ENCODE measurements at regions not wholly inside any gene's neighbourhood (a gene's known extent, or its start where the extent isn't known, plus 50 kb on each side); places are given as distances from the start of the nearest gene placed in this dataset.

DNA sequence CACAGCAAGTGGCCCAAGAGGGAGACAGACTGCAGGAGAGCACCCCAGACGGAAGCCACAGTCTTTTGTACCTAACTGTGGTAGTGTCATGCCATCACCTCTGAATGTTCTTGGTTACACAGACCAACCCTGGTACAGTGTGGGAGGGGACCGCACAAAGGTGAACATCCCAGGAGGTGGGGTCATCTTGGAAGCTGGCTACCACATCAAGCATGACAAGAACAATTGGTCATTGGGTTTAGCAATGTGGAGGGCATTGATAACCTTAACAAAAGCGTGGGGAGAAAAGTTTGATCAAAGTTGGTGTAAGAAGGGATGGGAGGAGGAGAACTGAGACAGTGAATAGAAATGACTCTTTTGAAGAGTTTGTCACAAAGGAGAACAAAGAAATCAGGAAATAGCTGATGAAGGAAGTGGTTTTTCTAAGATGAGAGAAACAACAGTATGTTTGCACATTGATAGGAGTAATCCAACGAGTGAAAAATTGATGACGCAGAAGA, 87.1 kb upstream of the CACNA1E start:
- H3K4me1 ChIP-seq (ENCODE audit: control insufficient read depth, insufficient read depth, low read length): no peaks in the 10 kb centered on the region
- H3K27me3 ChIP-seq (replicated peaks; ENCODE audit: control insufficient read depth, insufficient read depth, low read length): peaks cover 21% of the 10 kb centered on the region
- no peaks in the 10 kb centered on the region for H3K9me3 ChIP-seq (ENCODE audit: control insufficient read depth, low read length)
- DNase-seq (ENCODE audit: low read depth): no peak
- H3K4me3 ChIP-seq (ENCODE audit: low read length): no peak overlapping the region
- no peak overlapping the region for H3K9ac ChIP-seq (ENCODE audit: low read length)
- H3K36me3 ChIP-seq (ENCODE audit: control insufficient read depth, insufficient read depth, low read length, severe bottlenecking): no peaks in the 10 kb centered on the region

DNA sequence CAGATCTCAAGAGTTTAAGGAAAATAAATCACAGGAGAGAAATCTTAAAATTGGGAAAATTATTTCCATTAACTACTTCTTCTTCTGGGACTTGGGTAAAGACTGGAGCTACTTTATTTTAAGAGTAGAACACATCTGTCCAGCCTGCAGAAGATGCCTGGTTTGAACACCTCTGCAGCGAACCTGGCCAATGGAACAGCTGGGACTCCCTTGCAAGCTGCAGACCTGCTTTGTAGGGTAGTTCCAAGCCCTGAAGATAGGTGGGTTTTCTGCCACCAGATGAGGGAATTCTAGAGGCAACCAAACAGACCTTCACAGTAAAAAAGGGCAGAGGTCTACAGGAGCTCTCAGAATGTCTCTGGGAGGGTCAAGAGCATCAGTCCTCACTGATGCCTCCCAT, 86.5 kb upstream of the CACNA1E start:
- Histone ChIP-seq H3K9me3 (ENCODE audit: control insufficient read depth, low read length) (no peaks in the 10 kb centered on the region), H3K9ac (ENCODE audit: low read length) (no peak overlapping the region), H3K4me1 (ENCODE audit: control insufficient read depth, insufficient read depth, low read length) (no peaks in the 10 kb centered on the region), H3K4me3 (ENCODE audit: low read length) (no peak overlapping the region), H3K36me3 (ENCODE audit: control insufficient read depth, insufficient read depth, low read length, severe bottlenecking) (no peaks in the 10 kb centered on the region), H3K27me3 (replicated peaks; ENCODE audit: control insufficient read depth, insufficient read depth, low read length) (peaks cover 20% of the 10 kb centered on the region)
- DNase-seq (ENCODE audit: low read depth): no peak

DNA sequence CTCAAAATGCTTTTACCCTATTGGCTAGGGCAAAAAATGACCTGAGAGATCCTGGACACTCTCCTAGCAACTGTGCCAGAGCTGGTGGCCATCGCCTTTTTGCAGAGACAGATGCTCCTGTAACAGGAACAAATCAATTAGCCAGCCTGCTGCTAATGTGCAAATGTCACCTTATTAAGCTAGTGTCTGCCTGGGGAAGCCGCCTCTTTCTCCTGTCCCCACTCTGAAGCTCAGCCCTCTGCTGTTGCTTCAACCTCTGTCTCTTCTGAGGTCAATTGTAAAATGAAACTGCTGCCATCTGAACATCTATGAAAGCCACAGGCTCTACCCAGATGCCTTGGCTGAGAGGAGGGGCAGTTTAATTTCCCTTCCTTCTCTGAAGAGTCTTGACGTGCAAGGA, 85.5 kb upstream of the CACNA1E start:
- Histone ChIP-seq H3K4me3 (ENCODE audit: low read length) (no peak overlapping the region), H3K36me3 (ENCODE audit: control insufficient read depth, insufficient read depth, low read length, severe bottlenecking) (no peaks in the 10 kb centered on the region), H3K4me1 (ENCODE audit: control insufficient read depth, insufficient read depth, low read length) (no peaks in the 10 kb centered on the region), H3K9ac (ENCODE audit: low read length) (no peak overlapping the region), H3K27me3 (replicated peaks; ENCODE audit: control insufficient read depth, insufficient read depth, low read length) (peaks cover 21% of the 10 kb centered on the region), H3K9me3 (ENCODE audit: control insufficient read depth, low read length) (no peaks in the 10 kb centered on the region)
- no peak for DNase-seq (ENCODE audit: low read depth)

DNA sequence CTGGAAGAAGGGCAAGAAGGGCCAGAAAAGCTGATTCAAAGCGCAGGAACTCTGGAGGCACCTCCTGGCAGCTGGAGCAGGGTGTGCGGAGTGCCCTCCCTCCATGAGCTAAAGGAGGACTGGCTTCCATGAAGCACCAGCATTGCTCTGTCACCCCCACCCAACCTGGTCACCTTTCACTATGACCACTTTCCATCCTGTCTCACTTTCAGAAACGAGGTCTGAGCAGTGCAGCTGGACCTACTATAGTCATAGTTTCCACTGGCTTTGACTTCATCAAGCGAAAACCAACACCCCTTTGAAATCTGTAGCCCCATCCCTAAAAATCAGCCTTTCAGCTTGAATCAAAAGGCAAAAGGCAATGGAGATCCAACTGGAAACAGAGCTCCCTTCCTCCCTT, 84.8 kb upstream of the CACNA1E start:
- H3K9ac ChIP-seq (ENCODE audit: low read length): no peak overlapping the region
- no peak for DNase-seq (ENCODE audit: low read depth)

DNA sequence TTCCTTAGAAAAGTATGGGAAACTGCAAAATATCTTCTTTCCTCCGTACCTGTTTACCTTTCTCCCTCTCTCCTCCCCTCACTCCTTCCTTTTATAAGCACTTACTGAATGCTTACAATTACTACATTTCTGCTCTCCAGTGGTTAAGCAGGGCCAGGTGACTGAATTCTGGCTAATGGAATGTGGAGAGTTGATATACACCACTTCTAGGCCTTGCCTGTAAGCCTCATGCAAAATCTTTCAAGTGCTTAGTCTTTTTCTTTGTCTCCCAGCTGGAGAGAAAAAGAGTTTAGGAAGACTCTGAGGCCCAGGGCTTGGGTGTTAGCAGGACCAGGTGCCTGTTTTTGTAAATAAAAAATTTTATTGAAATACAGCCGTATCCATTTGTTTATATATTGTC, 77.7 kb upstream of the CACNA1E start:
- no peak overlapping the region for H3K4me3 ChIP-seq (ENCODE audit: low read length)
- no peaks in the 10 kb centered on the region for H3K36me3 ChIP-seq (ENCODE audit: control insufficient read depth, insufficient read depth, low read length, severe bottlenecking)
- H3K9ac ChIP-seq (ENCODE audit: low read length): no peak overlapping the region
- no peaks in the 10 kb centered on the region for H3K4me1 ChIP-seq (ENCODE audit: control insufficient read depth, insufficient read depth, low read length)
- peaks cover 11% of the 10 kb centered on the region for H3K27me3 ChIP-seq (replicated peaks; ENCODE audit: control insufficient read depth, insufficient read depth, low read length)
- no peaks in the 10 kb centered on the region for H3K9me3 ChIP-seq (ENCODE audit: control insufficient read depth, low read length)
- DNase-seq (ENCODE audit: low read depth): no peak

More for the DNA sequence above, 84.8 kb upstream of the CACNA1E start:
- Histone ChIP-seq H3K9me3 (ENCODE audit: control insufficient read depth, low read length) (no peaks in the 10 kb centered on the region), H3K4me1 (ENCODE audit: control insufficient read depth, insufficient read depth, low read length) (no peaks in the 10 kb centered on the region), H3K27me3 (replicated peaks; ENCODE audit: control insufficient read depth, insufficient read depth, low read length) (peaks cover 17% of the 10 kb centered on the region), H3K36me3 (ENCODE audit: control insufficient read depth, insufficient read depth, low read length, severe bottlenecking) (no peaks in the 10 kb centered on the region), H3K4me3 (ENCODE audit: low read length) (no peak overlapping the region)

DNA sequence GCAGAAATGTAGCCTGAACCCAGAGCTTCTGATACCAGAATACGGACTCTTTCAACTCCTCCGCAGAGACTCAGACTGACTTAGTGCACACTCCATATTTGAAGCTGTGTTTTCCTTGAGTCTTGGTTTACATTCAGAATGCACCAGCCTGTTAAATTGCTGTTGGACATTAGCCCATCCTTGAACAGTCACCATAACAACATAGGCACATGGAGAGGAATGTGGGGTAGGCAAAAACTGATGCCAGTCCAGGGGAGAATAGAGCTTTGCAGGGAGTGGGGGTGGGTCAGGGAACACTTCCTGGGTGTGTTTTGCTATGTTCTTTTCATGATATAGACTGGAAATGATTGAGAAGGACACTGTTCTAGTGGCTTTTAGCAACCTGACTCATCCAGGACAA, 76.3 kb upstream of the CACNA1E start:
- H3K36me3 ChIP-seq (ENCODE audit: control insufficient read depth, insufficient read depth, low read length, severe bottlenecking): no peaks in the 10 kb centered on the region
- peaks cover 11% of the 10 kb centered on the region for H3K27me3 ChIP-seq (replicated peaks; ENCODE audit: control insufficient read depth, insufficient read depth, low read length)
- H3K4me1 ChIP-seq (ENCODE audit: control insufficient read depth, insufficient read depth, low read length): no peaks in the 10 kb centered on the region
- H3K9ac ChIP-seq (ENCODE audit: low read length): no peak overlapping the region
- no peak overlapping the region for H3K4me3 ChIP-seq (ENCODE audit: low read length)
- no peaks in the 10 kb centered on the region for H3K9me3 ChIP-seq (ENCODE audit: control insufficient read depth, low read length)
- no peak for DNase-seq (ENCODE audit: low read depth)

DNA sequence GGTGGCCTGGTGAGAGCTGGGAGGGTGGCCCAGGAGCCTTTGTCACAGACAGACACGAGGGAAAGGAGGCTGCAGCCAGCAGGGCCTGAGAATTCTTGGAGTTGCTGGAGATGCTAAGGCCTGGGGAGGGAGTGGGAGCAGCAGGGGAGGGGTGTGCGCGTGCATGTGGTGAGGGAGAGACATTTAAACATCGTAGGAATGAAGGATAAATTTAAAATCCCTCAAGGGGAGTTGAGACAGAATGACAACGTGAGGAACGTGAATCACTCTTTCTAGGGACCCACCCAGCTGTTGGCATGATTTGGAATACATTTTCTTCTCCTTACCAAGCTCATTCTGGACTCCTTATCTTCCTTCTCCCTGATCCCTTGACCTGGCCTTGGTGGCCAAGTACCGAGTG, 73.3 kb upstream of the CACNA1E start:
- H3K36me3 ChIP-seq (ENCODE audit: control insufficient read depth, insufficient read depth, low read length, severe bottlenecking): no peaks in the 10 kb centered on the region

DNA sequence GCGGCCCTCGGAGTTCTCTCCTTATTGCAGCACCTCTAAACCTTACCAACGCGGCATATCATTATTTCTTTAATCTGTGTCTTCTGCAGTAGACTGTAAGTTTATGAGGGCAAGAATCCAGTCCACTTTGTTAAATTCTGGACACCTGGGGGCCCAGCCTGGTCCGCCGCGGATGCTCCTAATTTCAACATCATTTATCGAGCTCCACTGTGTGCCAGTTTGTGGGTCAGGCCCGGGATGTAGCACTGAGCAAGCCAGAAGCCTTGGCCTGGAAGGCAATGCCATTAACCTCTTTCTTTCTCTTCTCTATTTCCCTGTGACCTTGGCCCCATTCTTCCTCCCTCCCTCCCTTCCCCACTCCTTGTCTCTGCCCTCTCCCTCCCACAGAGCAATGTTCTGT, 70.6 kb upstream of the CACNA1E start:
- Histone ChIP-seq H3K36me3 (ENCODE audit: control insufficient read depth, insufficient read depth, low read length, severe bottlenecking) (no peaks in the 10 kb centered on the region), H3K4me1 (ENCODE audit: control insufficient read depth, insufficient read depth, low read length) (no peaks in the 10 kb centered on the region), H3K4me3 (ENCODE audit: low read length) (no peak overlapping the region), H3K9me3 (ENCODE audit: control insufficient read depth, low read length) (no peaks in the 10 kb centered on the region), H3K27me3 (replicated peaks; ENCODE audit: control insufficient read depth, insufficient read depth, low read length) (peaks cover 5% of the 10 kb centered on the region), H3K9ac (ENCODE audit: low read length) (no peak overlapping the region)
- no peak for DNase-seq (ENCODE audit: low read depth)

More for the DNA sequence above, 73.3 kb upstream of the CACNA1E start:
- DNase-seq (ENCODE audit: low read depth): no peak
- H3K9me3 ChIP-seq (ENCODE audit: control insufficient read depth, low read length): no peaks in the 10 kb centered on the region
- no peaks in the 10 kb centered on the region for H3K4me1 ChIP-seq (ENCODE audit: control insufficient read depth, insufficient read depth, low read length)
- H3K4me3 ChIP-seq (ENCODE audit: low read length): no peak overlapping the region
- H3K9ac ChIP-seq (ENCODE audit: low read length): no peak overlapping the region
- H3K27me3 ChIP-seq (replicated peaks; ENCODE audit: control insufficient read depth, insufficient read depth, low read length): peaks cover 6% of the 10 kb centered on the region

DNA sequence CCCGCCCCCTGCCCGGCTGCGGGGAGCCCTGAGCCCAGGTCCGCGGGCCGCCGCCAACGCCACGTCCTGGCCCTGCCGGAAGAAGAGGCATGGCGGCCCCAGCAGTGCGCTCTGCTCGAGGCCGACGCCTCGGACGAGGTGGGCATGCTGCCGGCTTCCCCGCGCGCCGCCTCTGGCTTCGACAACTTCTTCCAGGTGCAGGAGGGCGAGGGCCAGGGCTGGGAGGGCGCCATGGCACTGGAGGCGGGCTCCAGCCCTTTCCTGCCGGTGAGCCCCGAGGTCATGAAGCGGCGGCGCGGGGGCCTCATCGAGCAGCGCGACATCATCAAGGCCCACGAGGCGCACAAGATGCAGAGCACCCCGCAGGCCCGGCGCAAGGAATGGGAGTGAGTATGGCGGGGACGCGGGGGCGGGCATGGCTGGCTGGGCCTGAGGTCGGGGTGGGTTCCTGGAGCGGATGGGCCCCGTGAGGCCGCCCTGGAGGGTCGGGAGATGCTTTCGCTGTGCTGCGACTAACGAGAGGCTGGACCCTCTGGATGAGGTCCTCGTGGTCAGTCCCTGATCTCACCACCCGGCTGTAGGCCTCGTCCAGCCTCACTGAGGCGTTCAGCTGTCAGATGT, 70.0 kb upstream of the CACNA1E start:
- H3K36me3 ChIP-seq (ENCODE audit: control insufficient read depth, insufficient read depth, low read length, severe bottlenecking): no peaks in the 10 kb centered on the region
- DNase-seq (ENCODE audit: low read depth): no peak
- peaks cover 9% of the 10 kb centered on the region for H3K27me3 ChIP-seq (replicated peaks; ENCODE audit: control insufficient read depth, insufficient read depth, low read length)
- no peaks in the 10 kb centered on the region for H3K9me3 ChIP-seq (ENCODE audit: control insufficient read depth, low read length)
- no peaks in the 10 kb centered on the region for H3K4me1 ChIP-seq (ENCODE audit: control insufficient read depth, insufficient read depth, low read length)
- no peak overlapping the region for H3K4me3 ChIP-seq (ENCODE audit: low read length)
- H3K9ac ChIP-seq (ENCODE audit: low read length): no peak overlapping the region

DNA sequence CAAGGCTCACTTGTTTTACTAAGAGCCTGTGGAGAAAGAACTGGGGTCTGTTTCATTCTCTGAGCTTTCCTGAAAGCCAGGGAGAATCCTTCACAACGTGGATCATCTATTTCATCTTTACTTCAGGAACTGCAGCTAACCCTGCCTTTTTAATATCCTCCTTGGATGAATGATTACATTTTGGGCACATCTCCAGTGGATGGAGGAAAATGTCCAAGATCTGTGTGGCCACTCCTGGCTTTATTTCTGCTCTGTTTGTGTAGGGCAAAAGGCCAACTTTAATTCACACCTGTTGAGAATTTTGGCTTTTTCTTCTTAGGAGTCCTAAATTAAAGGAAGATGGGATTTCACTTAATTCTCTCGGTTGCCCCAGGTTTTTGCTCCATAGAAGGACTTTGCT, 69.5 kb upstream of the CACNA1E start:
- H3K4me3 ChIP-seq (ENCODE audit: low read length): no peak overlapping the region

DNA sequence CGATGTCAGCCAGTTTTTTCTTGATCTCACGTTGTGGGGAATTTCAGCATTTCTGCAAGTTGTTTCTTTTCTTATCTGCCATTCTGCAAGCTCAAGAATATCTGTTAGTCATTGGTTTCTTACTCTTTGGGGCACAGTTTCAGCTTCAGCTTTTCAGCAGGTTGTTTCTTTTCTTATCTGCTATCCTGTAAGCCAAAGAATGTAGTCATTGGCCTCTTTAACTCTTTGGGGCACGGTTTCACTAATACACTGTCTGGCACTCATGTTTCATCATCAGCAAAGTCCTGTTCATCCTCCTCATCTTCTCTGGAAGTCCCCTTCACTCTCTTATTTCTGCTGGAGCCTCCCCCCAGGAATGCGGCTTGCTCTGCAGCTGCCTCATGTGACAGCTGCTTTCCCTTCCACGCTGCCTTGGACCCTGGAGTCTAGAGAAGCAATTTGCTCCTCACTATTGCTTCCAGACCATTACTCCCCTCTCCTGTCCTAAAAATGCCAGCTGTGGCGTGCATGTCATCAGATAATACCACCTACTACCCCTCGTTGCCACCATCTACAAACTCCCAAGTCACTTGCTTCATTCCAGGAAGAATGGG, 67.0 kb upstream of the CACNA1E start:
- Histone ChIP-seq H3K4me1 (ENCODE audit: control insufficient read depth, insufficient read depth, low read length) (no peaks in the 10 kb centered on the region), H3K9ac (ENCODE audit: low read length) (no peak overlapping the region), H3K9me3 (ENCODE audit: control insufficient read depth, low read length) (no peaks in the 10 kb centered on the region), H3K36me3 (ENCODE audit: control insufficient read depth, insufficient read depth, low read length, severe bottlenecking) (no peaks in the 10 kb centered on the region), H3K27me3 (replicated peaks; ENCODE audit: control insufficient read depth, insufficient read depth, low read length) (peaks cover 20% of the 10 kb centered on the region), H3K4me3 (ENCODE audit: low read length) (no peak overlapping the region)
- no peak for DNase-seq (ENCODE audit: low read depth)

More for the DNA sequence above, 69.5 kb upstream of the CACNA1E start:
- Histone ChIP-seq H3K27me3 (replicated peaks; ENCODE audit: control insufficient read depth, insufficient read depth, low read length) (peaks cover 12% of the 10 kb centered on the region), H3K9ac (ENCODE audit: low read length) (no peak overlapping the region), H3K36me3 (ENCODE audit: control insufficient read depth, insufficient read depth, low read length, severe bottlenecking) (no peaks in the 10 kb centered on the region), H3K9me3 (ENCODE audit: control insufficient read depth, low read length) (no peaks in the 10 kb centered on the region), H3K4me1 (ENCODE audit: control insufficient read depth, insufficient read depth, low read length) (no peaks in the 10 kb centered on the region)
- DNase-seq (ENCODE audit: low read depth): no peak

DNA sequence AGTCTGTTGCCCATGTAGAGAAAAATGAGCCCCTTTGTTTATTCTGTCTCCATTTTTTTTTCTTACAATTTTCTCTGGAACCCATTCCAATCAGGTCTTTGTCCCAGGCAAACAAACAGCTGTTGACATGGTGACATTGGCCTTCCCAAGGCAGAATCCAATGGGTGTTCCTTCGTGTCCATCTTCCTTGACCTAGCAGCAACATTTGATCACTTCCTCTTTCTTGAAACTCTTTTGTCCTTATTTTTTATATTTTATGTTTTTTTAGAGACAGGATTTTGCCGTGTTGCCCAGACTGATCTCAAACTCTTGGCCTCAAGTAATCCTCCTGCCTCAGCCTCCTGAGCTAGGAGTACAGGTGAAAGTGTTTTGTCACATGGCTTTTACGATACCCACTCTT, 65.4 kb upstream of the CACNA1E start:
- Histone ChIP-seq H3K9me3 (ENCODE audit: control insufficient read depth, low read length) (no peaks in the 10 kb centered on the region), H3K27me3 (replicated peaks; ENCODE audit: control insufficient read depth, insufficient read depth, low read length) (peaks cover 28% of the 10 kb centered on the region), H3K36me3 (ENCODE audit: control insufficient read depth, insufficient read depth, low read length, severe bottlenecking) (no peaks in the 10 kb centered on the region), H3K4me3 (ENCODE audit: low read length) (no peak overlapping the region), H3K9ac (ENCODE audit: low read length) (no peak overlapping the region), H3K4me1 (ENCODE audit: control insufficient read depth, insufficient read depth, low read length) (no peaks in the 10 kb centered on the region)
- no peak for DNase-seq (ENCODE audit: low read depth)
